AG10803 (cell line): ENCODE measurements at regions not wholly inside any gene's neighbourhood (a gene's known extent, or its start where the extent isn't known, plus 50 kb on each side); places are given as distances from the start of the nearest gene placed in this dataset.

ENCODE experiments used
- DNase-seq: peaks from one replicate; pipeline ENCODE4 v3.0.0; 2010; ENCODE audit warnings: low read depth
- H3K4me3 ChIP-seq: 2 replicates; pipeline ENCODE4 v1.5.1; 2011; ENCODE audit warnings: mild to moderate bottlenecking, low read length, control low read depth
- CTCF ChIP-seq: conservative IDR thresholded peaks from 2 replicates; pipeline ENCODE4 v1.5.1; 2011; ENCODE audit warnings: mild to moderate bottlenecking, low read length, control low read depth, inconsistent platforms

GRCh38 chr21:34004013-34004938, 69.1 kb upstream of the MRPS6 start:
- no peak overlapping the region for H3K4me3 ChIP-seq
- TF ChIP-seq CTCF = no peak
- DNase-seq = no peak

- no peak for TF ChIP-seq CTCF
- DNase-seq = no peak
- no peak overlapping the region for H3K4me3 ChIP-seq
Measured at GRCh38 chr21:34003428-34003827, 70.0 kb upstream of the MRPS6 start.

GRCh38 chr21:34000375-34000774, 73.0 kb upstream of the MRPS6 start:
- TF ChIP-seq CTCF = no peak
- no peak for DNase-seq
- H3K4me3 ChIP-seq = no peak overlapping the region

GRCh38 chr21:33998809-33999208, 74.6 kb upstream of the MRPS6 start:
- no peak for DNase-seq
- H3K4me3 ChIP-seq = no peak overlapping the region
- TF ChIP-seq CTCF = no peak

- TF ChIP-seq CTCF = no peak
- no peak for DNase-seq
Measured at GRCh38 chr21:33998402-33998801, 75.0 kb upstream of the MRPS6 start.

GRCh38 chr21:33997436-33997835, 75.9 kb upstream of the MRPS6 start:
- no peak for DNase-seq
- H3K4me3 ChIP-seq = no peak overlapping the region
- TF ChIP-seq CTCF = no peak

More at GRCh38 chr21:33998402-33998801, 75.0 kb upstream of the MRPS6 start:
- H3K4me3 ChIP-seq = no peak overlapping the region

- H3K4me3 ChIP-seq = no peak overlapping the region
- DNase-seq = no peak
- no peak for TF ChIP-seq CTCF
Measured at GRCh38 chr21:33994373-33994772, 78.8 kb upstream of the ATP5PO start.
